ENCODE measurements at regions not wholly inside any gene's neighbourhood (a gene's known extent, or its start where the extent isn't known, plus 50 kb on each side); places are given as distances from the start of the nearest gene placed in this dataset.
"Not testable (repeated sequence)": the region's sequence is repeated elsewhere in the genome, so short reads cannot be mapped to it uniquely, and the experiment has no call there.

- TF ChIP-seq SIN3A (conservative IDR thresholded peaks at IDR 0.05 in 1 of 2, IDR thresholded peaks at IDR 0.05 in 1 of 2; ENCODE audit: low read depth in 1 of 2, low read length in 2 of 2); POU5F1 (IDR thresholded peaks at IDR 0.05; ENCODE audit: low read depth, low read length); POLR2AphosphoS5 (IDR thresholded peaks at IDR 0.05; ENCODE audit: low read depth, low read length); HDAC2 (IDR thresholded peaks at IDR 0.05; ENCODE audit: borderline replicate concordance in 1 of 2, low read depth in 2 of 2, low read length in 2 of 2); EZH2 (IDR thresholded peaks at IDR 0.05; ENCODE audit: low read depth, low read length, severe bottlenecking); EP300 (IDR thresholded peaks at IDR 0.05; ENCODE audit: borderline replicate concordance in 1 of 2, low read depth in 2 of 2, low read length in 2 of 2); RFX5 (IDR thresholded peaks at IDR 0.05; ENCODE audit: borderline replicate concordance, low read depth, low read length): not testable (repeated sequence)
- TF ChIP-seq, protein P1, sequence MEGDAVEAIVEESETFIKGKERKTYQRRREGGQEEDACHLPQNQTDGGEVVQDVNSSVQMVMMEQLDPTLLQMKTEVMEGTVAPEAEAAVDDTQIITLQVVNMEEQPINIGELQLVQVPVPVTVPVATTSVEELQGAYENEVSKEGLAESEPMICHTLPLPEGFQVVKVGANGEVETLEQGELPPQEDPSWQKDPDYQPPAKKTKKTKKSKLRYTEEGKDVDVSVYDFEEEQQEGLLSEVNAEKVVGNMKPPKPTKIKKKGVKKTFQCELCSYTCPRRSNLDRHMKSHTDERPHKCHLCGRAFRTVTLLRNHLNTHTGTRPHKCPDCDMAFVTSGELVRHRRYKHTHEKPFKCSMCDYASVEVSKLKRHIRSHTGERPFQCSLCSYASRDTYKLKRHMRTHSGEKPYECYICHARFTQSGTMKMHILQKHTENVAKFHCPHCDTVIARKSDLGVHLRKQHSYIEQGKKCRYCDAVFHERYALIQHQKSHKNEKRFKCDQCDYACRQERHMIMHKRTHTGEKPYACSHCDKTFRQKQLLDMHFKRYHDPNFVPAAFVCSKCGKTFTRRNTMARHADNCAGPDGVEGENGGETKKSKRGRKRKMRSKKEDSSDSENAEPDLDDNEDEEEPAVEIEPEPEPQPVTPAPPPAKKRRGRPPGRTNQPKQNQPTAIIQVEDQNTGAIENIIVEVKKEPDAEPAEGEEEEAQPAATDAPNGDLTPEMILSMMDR (IDR thresholded peaks at IDR 0.05; ENCODE audit: control extremely low read depth in 1 of 3, insufficient read depth in 1 of 3, low read depth in 1 of 3, low read length in 3 of 3) = not testable (repeated sequence)
These were observed 183.4 kb downstream of the TRIM43 start for GRCh38 chr2:95775193-95775531.

Measured in H1 (cell line).